ENCODE measurements at regions not wholly inside any gene's neighbourhood (a gene's known extent, or its start where the extent isn't known, plus 50 kb on each side); places are given as distances from the start of the nearest gene placed in this dataset.

GRCh38 chr16:9687737-9688319 is 494.4 kb downstream of the GRIN2A start:
- TF ChIP-seq NFE2L1 (CRISPR knock-in tag; IDR thresholded peaks at IDR 0.05), result no peak
- Mint-ChIP-seq H3K4me3 (no peak overlapping the region), H3K27ac (no peak overlapping the region), H3K4me1 (peaks cover 34% of the 10 kb centered on the region), H3K27me3 (ENCODE audit: low read depth) (0 out of 2 replicates have a peak, but pooled peaks cover 4% of the 10 kb centered on the region), H3K9me3 (peaks cover 20% of the 10 kb centered on the region), H3K36me3 (peaks cover 25% of the 10 kb centered on the region)
- DNase-seq (ENCODE audit: low spot score) (no peak), ATAC-seq (no peak)
- CTCF ChIA-PET, result no interaction called here
- POLR2A ChIA-PET, result no interaction called here

DNA sequence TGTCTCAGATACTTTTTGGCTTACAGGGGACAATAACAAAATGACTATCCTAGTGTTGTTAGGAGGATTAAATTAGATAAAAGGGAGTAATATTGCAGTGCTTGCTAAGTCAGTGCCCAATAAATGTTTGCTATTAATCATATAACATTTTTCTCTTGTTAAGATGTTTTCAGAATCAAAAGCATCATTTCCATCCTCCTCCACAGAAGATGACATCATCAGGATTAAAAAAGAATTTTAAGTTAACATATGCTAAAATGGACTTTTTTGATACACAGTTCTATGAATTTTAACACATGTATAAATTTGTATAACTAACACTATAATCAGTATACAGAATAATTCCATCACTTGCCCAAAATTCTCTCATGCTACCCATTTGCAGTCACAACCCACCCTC is 492.6 kb downstream of the GRIN2A start:
- Mint-ChIP-seq H3K27me3 (ENCODE audit: low read depth) (no peaks in the 10 kb centered on the region), H3K9me3 (peaks cover 7% of the 10 kb centered on the region; the same call in 1 of the 2 replicates), H3K4me3 (no peak overlapping the region), H3K36me3 (peaks cover 10% of the 10 kb centered on the region), H3K27ac (no peak overlapping the region), H3K4me1 (peaks cover 39% of the 10 kb centered on the region)
- TF ChIP-seq, protein P1, sequence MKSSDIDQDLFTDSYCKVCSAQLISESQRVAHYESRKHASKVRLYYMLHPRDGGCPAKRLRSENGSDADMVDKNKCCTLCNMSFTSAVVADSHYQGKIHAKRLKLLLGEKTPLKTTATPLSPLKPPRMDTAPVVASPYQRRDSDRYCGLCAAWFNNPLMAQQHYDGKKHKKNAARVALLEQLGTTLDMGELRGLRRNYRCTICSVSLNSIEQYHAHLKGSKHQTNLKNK (CRISPR knock-in tag; IDR thresholded peaks at IDR 0.05), result no peak
- no peak for TF ChIP-seq NFE2L1 (CRISPR knock-in tag; IDR thresholded peaks at IDR 0.05)
- TF ChIP-seq E2F1 (CRISPR knock-in tag; IDR thresholded peaks at IDR 0.05), result no peak
- CTCF ChIA-PET, result no interaction called here
- ATAC-seq (no peak), DNase-seq (ENCODE audit: low spot score) (no peak)
- POLR2A ChIA-PET, result no interaction called here

- 0 out of 2 replicates have a peak, but pooled peaks cover 4% of the 10 kb centered on the region for H3K36me3 Mint-ChIP-seq
- POLR2A ChIA-PET, result no interaction called here
- ATAC-seq, result peak; percentile 69
- H3K4me1 Mint-ChIP-seq, result peaks cover 34% of the 10 kb centered on the region
- H3K9me3 Mint-ChIP-seq, result no peaks in the 10 kb centered on the region
- no peak for TF ChIP-seq ZNF317 (CRISPR knock-in tag; IDR thresholded peaks at IDR 0.05; ENCODE audit: borderline replicate concordance, low read depth)
- no peak for TF ChIP-seq SMAD3 (CRISPR knock-in tag; IDR thresholded peaks at IDR 0.05; ENCODE audit: borderline replicate concordance)
- TF ChIP-seq, protein P2, sequence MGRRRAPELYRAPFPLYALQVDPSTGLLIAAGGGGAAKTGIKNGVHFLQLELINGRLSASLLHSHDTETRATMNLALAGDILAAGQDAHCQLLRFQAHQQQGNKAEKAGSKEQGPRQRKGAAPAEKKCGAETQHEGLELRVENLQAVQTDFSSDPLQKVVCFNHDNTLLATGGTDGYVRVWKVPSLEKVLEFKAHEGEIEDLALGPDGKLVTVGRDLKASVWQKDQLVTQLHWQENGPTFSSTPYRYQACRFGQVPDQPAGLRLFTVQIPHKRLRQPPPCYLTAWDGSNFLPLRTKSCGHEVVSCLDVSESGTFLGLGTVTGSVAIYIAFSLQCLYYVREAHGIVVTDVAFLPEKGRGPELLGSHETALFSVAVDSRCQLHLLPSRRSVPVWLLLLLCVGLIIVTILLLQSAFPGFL (CRISPR knock-in tag; IDR thresholded peaks at IDR 0.05; ENCODE audit: borderline replicate concordance), result no peak
- no peak for TF ChIP-seq ARID4B (CRISPR knock-in tag; IDR thresholded peaks at IDR 0.05; ENCODE audit: borderline replicate concordance)
- TF ChIP-seq, protein P3, sequence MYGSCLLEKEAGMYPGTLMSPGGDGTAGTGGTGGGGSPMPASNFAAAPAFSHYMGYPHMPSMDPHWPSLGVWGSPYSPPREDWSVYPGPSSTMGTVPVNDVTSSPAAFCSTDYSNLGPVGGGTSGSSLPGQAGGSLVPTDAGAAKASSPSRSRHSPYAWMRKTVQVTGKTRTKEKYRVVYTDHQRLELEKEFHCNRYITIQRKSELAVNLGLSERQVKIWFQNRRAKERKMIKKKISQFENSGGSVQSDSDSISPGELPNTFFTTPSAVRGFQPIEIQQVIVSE (CRISPR knock-in tag; IDR thresholded peaks at IDR 0.05; ENCODE audit: borderline replicate concordance), result no peak
- TF ChIP-seq IRF1 (CRISPR knock-in tag; IDR thresholded peaks at IDR 0.05), result no peak
- TF ChIP-seq GABPB1 (CRISPR knock-in tag; IDR thresholded peaks at IDR 0.05), result no peak
- TF ChIP-seq, protein P4, sequence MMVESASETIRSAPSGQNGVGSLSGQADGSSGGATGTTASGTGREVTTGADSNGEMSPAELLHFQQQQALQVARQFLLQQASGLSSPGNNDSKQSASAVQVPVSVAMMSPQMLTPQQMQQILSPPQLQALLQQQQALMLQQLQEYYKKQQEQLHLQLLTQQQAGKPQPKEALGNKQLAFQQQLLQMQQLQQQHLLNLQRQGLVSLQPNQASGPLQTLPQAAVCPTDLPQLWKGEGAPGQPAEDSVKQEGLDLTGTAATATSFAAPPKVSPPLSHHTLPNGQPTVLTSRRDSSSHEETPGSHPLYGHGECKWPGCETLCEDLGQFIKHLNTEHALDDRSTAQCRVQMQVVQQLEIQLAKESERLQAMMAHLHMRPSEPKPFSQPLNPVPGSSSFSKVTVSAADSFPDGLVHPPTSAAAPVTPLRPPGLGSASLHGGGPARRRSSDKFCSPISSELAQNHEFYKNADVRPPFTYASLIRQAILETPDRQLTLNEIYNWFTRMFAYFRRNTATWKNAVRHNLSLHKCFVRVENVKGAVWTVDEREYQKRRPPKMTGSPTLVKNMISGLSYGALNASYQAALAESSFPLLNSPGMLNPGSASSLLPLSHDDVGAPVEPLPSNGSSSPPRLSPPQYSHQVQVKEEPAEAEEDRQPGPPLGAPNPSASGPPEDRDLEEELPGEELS (CRISPR knock-in tag; IDR thresholded peaks at IDR 0.05), result no peak
- TF ChIP-seq ZBTB21 (CRISPR knock-in tag; IDR thresholded peaks at IDR 0.05; ENCODE audit: borderline replicate concordance), result no peak
- TF ChIP-seq ZNF416 (CRISPR knock-in tag; IDR thresholded peaks at IDR 0.05), result no peak
- CTCF ChIA-PET, result interaction anchor here (0.6 to 1.8 kb wide), 15 partner anchors 13 to 485 kb away, joined by 3 to 7 read pairs (median 3); no protein-coding TSS in a partner anchor
- H3K27me3 Mint-ChIP-seq (ENCODE audit: low read depth), result no peaks in the 10 kb centered on the region
- H3K27ac Mint-ChIP-seq, result no peak overlapping the region
- no peak overlapping the region for H3K4me3 Mint-ChIP-seq
- no peak for DNase-seq (ENCODE audit: low spot score)
Observed at GRCh38 chr16:9695152-9695551, 487.1 kb downstream of the GRIN2A start.

Data from WTC11 (cell line).